NB4 (cell line): ENCODE measurements at regions not wholly inside any gene's neighbourhood (a gene's known extent, or its start where the extent isn't known, plus 50 kb on each side); places are given as distances from the start of the nearest gene placed in this dataset.

Experiments
- DNase-seq: peaks from one replicate; pipeline ENCODE4 v3.0.0; 2010; ENCODE audit warnings: low read depth
- H3K4me3 ChIP-seq: one replicate; pipeline ENCODE4 v1.5.1; 2011; ENCODE audit warnings: mild to moderate bottlenecking, low read depth, low read length, moderate library complexity
- CTCF ChIP-seq: IDR thresholded peaks from one replicate; pipeline ENCODE4 v1.5.1; 2012; ENCODE audit warnings: low read depth, low read length
- MYC ChIP-seq: IDR thresholded peaks from 2 replicates; pipeline ENCODE4 v1.6.1; 2011; ENCODE audit warnings: low read depth, low read length
- POLR2A ChIP-seq: IDR thresholded peaks from 2 replicates; pipeline ENCODE4 v1.6.1; 2011; ENCODE audit warnings: mild to moderate bottlenecking; ENCODE audit not compliant: insufficient read length; ENCODE audit errors: extremely low read depth
- TF ChIP-seq, protein P1 (sequence below): IDR thresholded peaks from 2 replicates; pipeline ENCODE4 v1.6.1; 2011; ENCODE audit warnings: low read depth, low read length

GRCh38 chr16:73710526-73710925 lies 586.1 kb upstream of the PSMD7 start:
- DNase-seq, result no peak
- no peak for TF ChIP-seq MYC
- TF ChIP-seq, protein P1, sequence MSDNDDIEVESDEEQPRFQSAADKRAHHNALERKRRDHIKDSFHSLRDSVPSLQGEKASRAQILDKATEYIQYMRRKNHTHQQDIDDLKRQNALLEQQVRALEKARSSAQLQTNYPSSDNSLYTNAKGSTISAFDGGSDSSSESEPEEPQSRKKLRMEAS, result no peak
- no peak for TF ChIP-seq CTCF
- no peak for TF ChIP-seq POLR2A
- H3K4me3 ChIP-seq, result no peak overlapping the region

- no peak for DNase-seq
- no peak overlapping the region for H3K4me3 ChIP-seq
- no peak for TF ChIP-seq MYC
- TF ChIP-seq, protein P1, result no peak
Observed at GRCh38 chr16:73707863-73708262, 588.8 kb upstream of the PSMD7 start.

DNA sequence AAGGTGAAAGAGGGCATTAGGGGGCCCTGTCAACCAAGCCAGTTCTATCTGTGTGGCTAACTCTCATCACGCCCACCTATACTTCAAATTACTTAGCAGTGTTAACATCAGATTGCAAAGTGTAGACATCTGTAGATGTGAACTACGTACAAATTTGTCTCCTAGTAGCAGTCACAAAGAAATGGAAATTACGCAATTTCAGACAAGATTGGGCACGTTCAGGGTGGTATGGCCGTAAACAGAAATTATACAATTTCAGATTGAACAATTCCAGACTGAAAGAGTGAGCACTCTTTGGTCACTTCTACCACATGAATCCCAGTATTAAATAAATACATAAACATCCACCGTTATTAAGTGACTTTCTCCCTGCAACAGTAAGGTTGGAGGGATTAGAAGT lies 592.7 kb upstream of the PSMD7 start:
- no peak for DNase-seq
- TF ChIP-seq, protein P1, result no peak
- no peak for TF ChIP-seq CTCF
- TF ChIP-seq MYC, result no peak
- no peak overlapping the region for H3K4me3 ChIP-seq

- DNase-seq, result no peak
- TF ChIP-seq, protein P1, result no peak
Observed at GRCh38 chr16:73697336-73697735, 599.3 kb upstream of the PSMD7 start.

DNA sequence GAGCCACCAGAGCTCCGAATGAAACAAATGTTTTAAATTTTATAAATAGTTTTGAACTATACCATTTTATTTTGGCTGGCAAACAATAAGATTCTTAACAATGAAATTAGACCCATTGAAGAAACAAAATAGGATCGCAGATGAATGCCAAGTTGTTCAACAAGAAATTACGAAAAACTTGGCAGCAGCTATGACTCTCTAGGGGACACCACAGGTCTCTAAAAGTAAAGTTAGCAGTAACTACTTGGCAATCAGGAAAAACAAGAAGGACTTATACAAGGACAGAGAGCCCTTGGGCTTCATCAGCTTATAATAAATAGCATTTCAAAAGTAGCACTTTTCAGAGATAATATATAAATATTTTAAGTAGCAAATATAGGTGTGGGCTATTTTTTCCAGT lies 603.8 kb upstream of the PSMD7 start:
- TF ChIP-seq CTCF (no peak), MYC (no peak), POLR2A (no peak)
- TF ChIP-seq, protein P1, result no peak
- DNase-seq, result no peak
- no peak overlapping the region for H3K4me3 ChIP-seq

More at GRCh38 chr16:73697336-73697735, 599.3 kb upstream of the PSMD7 start:
- H3K4me3 ChIP-seq, result no peak overlapping the region

GRCh38 chr16:73683804-73684203 lies 612.8 kb upstream of the PSMD7 start:
- DNase-seq, result no peak
- TF ChIP-seq POLR2A, result no peak
- no peak for TF ChIP-seq CTCF
- no peak for TF ChIP-seq MYC
- TF ChIP-seq, protein P1, result no peak

DNA sequence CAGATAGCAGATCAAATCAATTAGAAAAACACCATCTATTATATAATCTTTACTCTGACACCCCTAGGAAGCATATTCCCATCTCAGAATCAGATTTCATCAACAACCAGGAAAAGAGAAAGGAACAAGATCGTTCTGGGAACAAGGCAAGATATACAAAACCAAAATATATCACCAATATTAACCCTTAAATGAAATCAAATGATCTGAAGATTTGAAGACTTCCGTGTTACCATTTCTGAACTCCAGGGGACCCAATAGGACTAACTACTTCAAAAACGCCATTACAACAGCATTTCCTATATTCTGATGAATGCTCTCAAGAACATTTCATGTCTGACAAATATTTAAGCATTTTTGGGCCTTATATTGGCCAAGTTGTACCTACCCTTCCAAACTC lies 624.2 kb upstream of the ZFHX3 start:
- no peak for TF ChIP-seq MYC
- TF ChIP-seq POLR2A, result no peak
- TF ChIP-seq CTCF, result no peak
- TF ChIP-seq, protein P1, result no peak
- no peak for DNase-seq
- no peak overlapping the region for H3K4me3 ChIP-seq

More at GRCh38 chr16:73683804-73684203, 612.8 kb upstream of the PSMD7 start:
- H3K4me3 ChIP-seq, result no peak overlapping the region
